OCI-LY7 (cell line): ENCODE measurements at regions not wholly inside any gene's neighbourhood (a gene's known extent, or its start where the extent isn't known, plus 50 kb on each side); places are given as distances from the start of the nearest gene placed in this dataset.

Experiments used
- EZH2phosphoT487 ChIP-seq: fragments of 200-600 bp; sonication (generic); IDR thresholded peaks from 2 replicates; pipeline ENCODE4 v1.6.1; 2018; ENCODE audit warnings: low read depth, borderline replicate concordance, mild to moderate bottlenecking, mixed run types, antibody characterized with exemption, low read length, moderate library complexity, mixed read lengths
- TF ChIP-seq, protein P1 (sequence below): fragments of 200-600 bp; sonication (generic); conservative IDR thresholded peaks from 2 replicates; pipeline ENCODE4 v1.5.1; 2014; ENCODE audit warnings: mild to moderate bottlenecking, antibody characterized with exemption, low read length, moderate library complexity, mixed read lengths

DNA sequence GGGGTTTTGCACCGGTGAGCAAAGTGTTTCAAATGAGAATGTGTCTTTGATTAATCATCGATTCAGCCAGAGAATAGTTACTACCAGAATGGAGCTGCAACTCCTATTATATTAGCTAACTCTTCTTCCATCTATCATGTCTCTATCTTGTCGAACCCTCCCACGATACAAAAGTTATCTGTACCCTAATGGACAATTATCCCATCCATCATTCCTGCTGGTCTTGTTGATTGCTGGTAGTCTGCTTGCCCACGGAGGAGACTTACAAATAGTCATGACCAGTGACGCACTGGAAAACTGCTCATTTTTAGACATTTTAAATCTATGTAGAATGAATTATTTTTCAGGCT, 67.5 kb downstream of the RTL9 start:
- TF ChIP-seq, protein P1, sequence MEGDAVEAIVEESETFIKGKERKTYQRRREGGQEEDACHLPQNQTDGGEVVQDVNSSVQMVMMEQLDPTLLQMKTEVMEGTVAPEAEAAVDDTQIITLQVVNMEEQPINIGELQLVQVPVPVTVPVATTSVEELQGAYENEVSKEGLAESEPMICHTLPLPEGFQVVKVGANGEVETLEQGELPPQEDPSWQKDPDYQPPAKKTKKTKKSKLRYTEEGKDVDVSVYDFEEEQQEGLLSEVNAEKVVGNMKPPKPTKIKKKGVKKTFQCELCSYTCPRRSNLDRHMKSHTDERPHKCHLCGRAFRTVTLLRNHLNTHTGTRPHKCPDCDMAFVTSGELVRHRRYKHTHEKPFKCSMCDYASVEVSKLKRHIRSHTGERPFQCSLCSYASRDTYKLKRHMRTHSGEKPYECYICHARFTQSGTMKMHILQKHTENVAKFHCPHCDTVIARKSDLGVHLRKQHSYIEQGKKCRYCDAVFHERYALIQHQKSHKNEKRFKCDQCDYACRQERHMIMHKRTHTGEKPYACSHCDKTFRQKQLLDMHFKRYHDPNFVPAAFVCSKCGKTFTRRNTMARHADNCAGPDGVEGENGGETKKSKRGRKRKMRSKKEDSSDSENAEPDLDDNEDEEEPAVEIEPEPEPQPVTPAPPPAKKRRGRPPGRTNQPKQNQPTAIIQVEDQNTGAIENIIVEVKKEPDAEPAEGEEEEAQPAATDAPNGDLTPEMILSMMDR, result no peak
- no peak for TF ChIP-seq EZH2phosphoT487
